ENCODE measurements at regions not wholly inside any gene's neighbourhood (a gene's known extent, or its start where the extent isn't known, plus 50 kb on each side); places are given as distances from the start of the nearest gene placed in this dataset.
"Not testable (repeated sequence)": the region's sequence is repeated elsewhere in the genome, so short reads cannot be mapped to it uniquely, and the experiment has no call there.

GRCh38 chr9:29160763-29161353, 1587.6 kb upstream of the C9orf72 start:
- H3K4me3 ChIP-seq (ENCODE audit: low read depth, low read length): no peak overlapping the region
- DNase-seq (ENCODE audit: low read depth): no peak

GRCh38 chr9:29174136-29174535, 1600.9 kb upstream of the C9orf72 start:
- no peak overlapping the region for H3K4me3 ChIP-seq (ENCODE audit: low read depth, low read length)
- DNase-seq (ENCODE audit: low read depth): no peak
- TF ChIP-seq CTCF (conservative IDR thresholded peaks at IDR 0.05; ENCODE audit: low read depth, low read length): no peak

More at GRCh38 chr9:29160763-29161353, 1587.6 kb upstream of the C9orf72 start:
- TF ChIP-seq CTCF (conservative IDR thresholded peaks at IDR 0.05; ENCODE audit: low read depth, low read length): no peak

GRCh38 chr9:29176231-29176630, 1603.0 kb upstream of the C9orf72 start:
- no peak for TF ChIP-seq CTCF (conservative IDR thresholded peaks at IDR 0.05; ENCODE audit: low read depth, low read length)
- DNase-seq (ENCODE audit: low read depth): no peak
- no peak overlapping the region for H3K4me3 ChIP-seq (ENCODE audit: low read depth, low read length)

- DNase-seq (ENCODE audit: low read depth): no peak
- no peak for TF ChIP-seq CTCF (conservative IDR thresholded peaks at IDR 0.05; ENCODE audit: low read depth, low read length)
Observed at GRCh38 chr9:29176786-29177185, 1603.5 kb upstream of the C9orf72 start.

GRCh38 chr9:29183971-29184370, 1610.7 kb upstream of the C9orf72 start:
- DNase-seq (ENCODE audit: low read depth): peak; percentile 0
- no peak overlapping the region for H3K4me3 ChIP-seq (ENCODE audit: low read depth, low read length)
- no peak for TF ChIP-seq CTCF (conservative IDR thresholded peaks at IDR 0.05; ENCODE audit: low read depth, low read length)

More at GRCh38 chr9:29176786-29177185, 1603.5 kb upstream of the C9orf72 start:
- no peak overlapping the region for H3K4me3 ChIP-seq (ENCODE audit: low read depth, low read length)

GRCh38 chr9:29188771-29189170, 1615.5 kb upstream of the C9orf72 start:
- not testable (repeated sequence) for DNase-seq (ENCODE audit: low read depth); H3K4me3 ChIP-seq (ENCODE audit: low read depth, low read length)

GRCh38 chr9:29189221-29189620, 1615.9 kb upstream of the C9orf72 start:
- DNase-seq (ENCODE audit: low read depth): not testable (repeated sequence)

GRCh38 chr9:29198861-29199260, 1625.6 kb upstream of the C9orf72 start:
- DNase-seq (ENCODE audit: low read depth): no peak
- no peak overlapping the region for H3K4me3 ChIP-seq (ENCODE audit: low read depth, low read length)
- no peak for TF ChIP-seq CTCF (conservative IDR thresholded peaks at IDR 0.05; ENCODE audit: low read depth, low read length)

More at GRCh38 chr9:29189221-29189620, 1615.9 kb upstream of the C9orf72 start:
- H3K4me3 ChIP-seq (ENCODE audit: low read depth, low read length): not testable (repeated sequence)

Data from choroid plexus epithelial cell (primary cell).